CD14-positive monocyte (primary cell): ENCODE measurements at regions not wholly inside any gene's neighbourhood (a gene's known extent, or its start where the extent isn't known, plus 50 kb on each side); places are given as distances from the start of the nearest gene placed in this dataset.

Source experiments
- DNase-seq, 3 donors: peaks; one replicate each; pipeline ENCODE4 v3.0.0-alpha.2; 2011 to 2022
- H2AFZ ChIP-seq: 2 replicates; pipeline ENCODE4 v1.6.0; 2012; ENCODE audit warnings: mild to moderate bottlenecking, low read depth, low read length, inconsistent platforms; ENCODE audit not compliant: insufficient read depth, poor library complexity, severe bottlenecking
- H3K27ac ChIP-seq, 2 donors: 1 replicate in 1 of 2; 2 replicates in 1 of 2; pipeline ENCODE4 v1.5.1; 2012 to 2013; ENCODE audit warnings: low read length in 2 of 2, control low read depth in 1 of 2, inconsistent platforms in 1 of 2, low read depth in 1 of 2, mild to moderate bottlenecking in 1 of 2
- H3K27me3 ChIP-seq, 2 donors: one replicate each; pipeline versions ENCODE4 v1.6.0 to v1.6.1; 2011 to 2013; ENCODE audit warnings: low read length in 2 of 2; ENCODE audit not compliant: control insufficient read depth in 2 of 2, insufficient read depth in 2 of 2
- H3K36me3 ChIP-seq, 2 donors: replicated peaks in 1 of 2; 1 replicate in 1 of 2; 2 replicates in 1 of 2; pipeline versions ENCODE4 v1.5.1 to v1.6.1; 2012 to 2013; ENCODE audit warnings: low read length in 2 of 2, control low read depth in 1 of 2, inconsistent platforms in 1 of 2, mild to moderate bottlenecking in 1 of 2; ENCODE audit not compliant: insufficient read depth in 2 of 2, control insufficient read depth in 1 of 2
- H3K4me1 ChIP-seq, 2 donors: 1 replicate in 1 of 2; 2 replicates in 1 of 2; pipeline versions ENCODE4 v1.5.1 to v1.6.1; 2012 to 2013; ENCODE audit warnings: low read length in 2 of 2, control low read depth in 1 of 2, inconsistent platforms in 1 of 2, mild to moderate bottlenecking in 1 of 2, moderate library complexity in 1 of 2; ENCODE audit not compliant: insufficient read depth in 2 of 2, control insufficient read depth in 1 of 2
- H3K4me2 ChIP-seq: replicated peaks from 2 replicates; pipeline ENCODE3; 2012; ENCODE audit warnings: low read length, moderate library complexity, mild to moderate bottlenecking; ENCODE audit not compliant: poor library complexity, severe bottlenecking; ENCODE audit errors: extremely low read depth
- H3K4me3 ChIP-seq, 3 experiments: fragments of 200-600 bp in 1 of 3; sonication (generic) in 1 of 3; replicated peaks in 1 of 3; 1 replicate in 2 of 3; 2 replicates in 1 of 3; pipeline ENCODE4 v1.5.1; 2011 to 2013; ENCODE audit warnings: low read length in 3 of 3, mild to moderate bottlenecking in 3 of 3, control low read depth in 2 of 3, low read depth in 2 of 3, inconsistent platforms in 1 of 3, moderate library complexity in 1 of 3
- H3K79me2 ChIP-seq: 2 replicates; pipeline ENCODE4 v1.6.0; 2012; ENCODE audit warnings: mild to moderate bottlenecking, control low read depth, inconsistent platforms, low read length, moderate library complexity; ENCODE audit not compliant: insufficient read depth
- H3K9ac ChIP-seq: 2 replicates; pipeline ENCODE4 v1.6.0; 2017; ENCODE audit warnings: low read length, mild to moderate bottlenecking; ENCODE audit not compliant: insufficient read depth, poor library complexity, severe bottlenecking
- H3K9me3 ChIP-seq, 2 donors: replicated peaks in 1 of 2; 1 replicate in 1 of 2; 2 replicates in 1 of 2; pipeline versions ENCODE4 v1.5.1 to v1.6.1; 2012 to 2013; ENCODE audit warnings: low read length in 2 of 2, control low read depth in 1 of 2; ENCODE audit not compliant: control insufficient read depth in 1 of 2, insufficient read depth in 1 of 2
- H4K20me1 ChIP-seq: 2 replicates; pipeline ENCODE4 v1.6.0; 2012; ENCODE audit warnings: mild to moderate bottlenecking, low read length, control low read depth, moderate library complexity; ENCODE audit not compliant: insufficient read depth
- H3K27ac Mint-ChIP-seq, 7 donors: one replicate each; pipeline ENCODE4 v1.8.0; 2020; ENCODE audit warnings: mild to moderate bottlenecking in 7 of 7, mixed read lengths in 7 of 7, moderate library complexity in 6 of 7, inconsistent platforms in 2 of 7
- H3K27me3 Mint-ChIP-seq, 3 donors: one replicate each; pipeline ENCODE4 v1.8.0; 2021 to 2022; ENCODE audit warnings: low read depth in 3 of 3, mild to moderate bottlenecking in 3 of 3, mixed read lengths in 3 of 3, moderate library complexity in 3 of 3, inconsistent platforms in 1 of 3
- H3K36me3 Mint-ChIP-seq, 2 donors: one replicate each; pipeline ENCODE4 v1.8.0; 2020; ENCODE audit warnings: mixed read lengths in 2 of 2, inconsistent platforms in 1 of 2, mild to moderate bottlenecking in 1 of 2
- H3K4me1 Mint-ChIP-seq: one replicate; pipeline ENCODE4 v1.8.0; 2020; ENCODE audit warnings: mild to moderate bottlenecking, mixed read lengths
- H3K4me3 Mint-ChIP-seq, 2 donors: one replicate each; pipeline ENCODE4 v1.8.0; 2020; ENCODE audit warnings: mild to moderate bottlenecking in 2 of 2, mixed read lengths in 2 of 2, moderate library complexity in 1 of 2
- H3K9me3 Mint-ChIP-seq, 7 donors: one replicate each; pipeline ENCODE4 v1.8.0; 2020 to 2022; ENCODE audit warnings: mixed read lengths in 7 of 7, mild to moderate bottlenecking in 6 of 7, moderate library complexity in 6 of 7, inconsistent platforms in 2 of 7
- WGBS: methylation state at CpG from one replicate; pipeline ENCODE4 v1.1.5; 2013; ENCODE audit warnings: missing lambda C conversion rate; ENCODE audit not compliant: insufficient coverage; 5-methylcytosine and 5-hydroxymethylcytosine counted together
- intact Hi-C, 2 donors: fragments of 100-400 bp; cut with micrococcal nuclease; formaldehyde crosslinking; loops; one replicate each; pipeline versions ENCODE4 v1.15.0 to v1.15.1; 2023
- TF ChIP-seq, protein P1 (sequence below): fragments of 200-600 bp; IDR thresholded peaks from one replicate; pipeline ENCODE4 v1.8.0; 2022; ENCODE audit warnings: antibody characterized with exemption, mild to moderate bottlenecking

DNA sequence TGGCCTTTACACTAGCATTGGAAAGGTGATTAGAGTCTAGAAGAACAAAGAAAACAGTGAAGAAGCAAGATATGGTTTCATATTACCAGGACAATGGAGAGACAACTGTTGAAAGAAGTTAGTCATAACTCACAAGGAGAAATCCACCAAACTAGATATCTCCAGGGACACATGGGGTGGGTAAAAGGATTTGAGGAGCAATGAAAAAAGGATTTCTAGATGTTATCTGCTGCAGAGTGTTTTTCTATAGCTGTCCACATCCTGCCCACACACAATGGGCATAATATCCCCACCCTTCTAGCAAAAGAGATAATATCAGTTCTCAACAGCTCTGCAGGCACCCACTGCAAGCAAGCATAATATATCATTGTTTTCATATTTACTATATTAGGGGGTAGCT is 303.1 kb downstream of the HAO1 start:
- Histone ChIP-seq H3K27ac (no peak overlapping the region), H3K4me2 (no peak overlapping the region), H3K79me2 (no peaks in the 10 kb centered on the region), H3K9ac (no peak overlapping the region), H3K27me3 (no peaks in the 10 kb centered on the region), H3K36me3 (no peaks in the 10 kb centered on the region), H3K4me1 (no peaks in the 10 kb centered on the region), H3K9me3 (no peaks in the 10 kb centered on the region), H2AFZ (no peak overlapping the region), H4K20me1 (no peaks in the 10 kb centered on the region), H3K4me3 (no peak overlapping the region)
- DNase-seq, result no peak
- H3K36me3 Mint-ChIP-seq, result no peaks in the 10 kb centered on the region
- H3K27ac Mint-ChIP-seq, result no peak overlapping the region
- H3K4me3 Mint-ChIP-seq, result no peak overlapping the region
- TF ChIP-seq, protein P1, sequence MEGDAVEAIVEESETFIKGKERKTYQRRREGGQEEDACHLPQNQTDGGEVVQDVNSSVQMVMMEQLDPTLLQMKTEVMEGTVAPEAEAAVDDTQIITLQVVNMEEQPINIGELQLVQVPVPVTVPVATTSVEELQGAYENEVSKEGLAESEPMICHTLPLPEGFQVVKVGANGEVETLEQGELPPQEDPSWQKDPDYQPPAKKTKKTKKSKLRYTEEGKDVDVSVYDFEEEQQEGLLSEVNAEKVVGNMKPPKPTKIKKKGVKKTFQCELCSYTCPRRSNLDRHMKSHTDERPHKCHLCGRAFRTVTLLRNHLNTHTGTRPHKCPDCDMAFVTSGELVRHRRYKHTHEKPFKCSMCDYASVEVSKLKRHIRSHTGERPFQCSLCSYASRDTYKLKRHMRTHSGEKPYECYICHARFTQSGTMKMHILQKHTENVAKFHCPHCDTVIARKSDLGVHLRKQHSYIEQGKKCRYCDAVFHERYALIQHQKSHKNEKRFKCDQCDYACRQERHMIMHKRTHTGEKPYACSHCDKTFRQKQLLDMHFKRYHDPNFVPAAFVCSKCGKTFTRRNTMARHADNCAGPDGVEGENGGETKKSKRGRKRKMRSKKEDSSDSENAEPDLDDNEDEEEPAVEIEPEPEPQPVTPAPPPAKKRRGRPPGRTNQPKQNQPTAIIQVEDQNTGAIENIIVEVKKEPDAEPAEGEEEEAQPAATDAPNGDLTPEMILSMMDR, result no peak
- no peaks in the 10 kb centered on the region for H3K9me3 Mint-ChIP-seq
- intact Hi-C loops, result no loop called here
- peaks cover 0 to 5% (median 3%) of the 10 kb centered on the region in 3 donors for H3K27me3 Mint-ChIP-seq
- no peaks in the 10 kb centered on the region for H3K4me1 Mint-ChIP-seq

DNA sequence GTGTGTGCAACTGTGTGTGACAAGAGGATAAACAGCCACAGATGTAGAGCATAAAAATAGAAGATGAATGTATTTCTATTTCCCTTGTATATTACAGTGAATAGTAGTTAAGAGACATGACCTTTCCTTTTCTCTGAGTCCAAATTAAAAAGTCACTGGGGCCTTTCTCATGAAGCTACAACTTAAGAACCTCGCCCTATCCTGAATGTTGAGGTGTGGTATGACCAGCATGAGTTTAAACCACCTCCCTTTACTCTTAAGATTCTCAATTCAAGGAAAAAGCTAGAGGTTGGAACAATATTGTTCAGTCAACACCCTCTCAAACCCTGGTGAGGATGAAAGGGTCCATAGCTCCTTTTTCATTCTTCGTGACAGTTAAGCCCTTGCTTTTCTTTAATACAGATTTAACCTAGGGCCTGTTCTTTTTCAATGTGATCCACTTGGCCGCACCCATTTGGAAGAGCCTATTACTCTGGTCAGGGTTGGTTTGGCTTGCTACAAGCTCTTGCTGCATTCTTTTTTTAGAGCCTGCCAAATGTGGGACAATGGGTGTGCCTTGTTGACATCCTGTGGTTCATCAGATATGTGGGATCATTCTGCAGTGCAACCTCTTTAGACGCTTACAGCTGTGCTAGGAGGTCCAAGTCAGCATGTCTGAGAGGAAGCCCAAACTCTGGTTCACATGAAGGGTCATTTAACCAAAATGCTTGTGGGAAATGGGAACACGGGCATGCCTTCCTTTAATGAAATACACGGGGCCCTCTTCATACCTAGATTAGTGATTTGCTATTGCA is 290.0 kb downstream of the HAO1 start:
- H3K9ac ChIP-seq, result no peak overlapping the region
- H2AFZ ChIP-seq, result no peak overlapping the region
- H3K4me1 ChIP-seq, result no peaks in the 10 kb centered on the region
- no peaks in the 10 kb centered on the region for H3K27me3 ChIP-seq
- H3K79me2 ChIP-seq, result no peaks in the 10 kb centered on the region
- H3K27ac Mint-ChIP-seq, result no peak overlapping the region
- TF ChIP-seq, protein P1, result no peak
- intact Hi-C loops, result no loop called here
- no peaks in the 10 kb centered on the region for H4K20me1 ChIP-seq
- H3K27ac ChIP-seq, result no peak overlapping the region
- no peaks in the 10 kb centered on the region for H3K4me1 Mint-ChIP-seq
- H3K4me2 ChIP-seq, result no peak overlapping the region
- H3K4me3 ChIP-seq, result no peak overlapping the region
- no peaks in the 10 kb centered on the region for H3K36me3 Mint-ChIP-seq
- H3K27me3 Mint-ChIP-seq, result no peaks in the 10 kb centered on the region
- H3K9me3 Mint-ChIP-seq, result peaks cover 0 to 9% (median 5%) of the 10 kb centered on the region in 7 donors
- no peaks in the 10 kb centered on the region for H3K36me3 ChIP-seq
- H3K4me3 Mint-ChIP-seq, result no peak overlapping the region
- DNase-seq, result no peak
- 82% methylated on average over 4 of the region's 6 CpGs for WGBS
- peaks cover 9 to 15% of the 10 kb centered on the region in 2 donors for H3K9me3 ChIP-seq
